SK-N-SH treated with all-trans-retinoic acid at 6 μM for 48 hours (cell line): ENCODE measurements at regions not wholly inside any gene's neighbourhood (a gene's known extent, or its start where the extent isn't known, plus 50 kb on each side); places are given as distances from the start of the nearest gene placed in this dataset.

Experiments used
- ARNTL ChIP-seq: fragments of 450-650 bp; formaldehyde crosslinking; IDR thresholded peaks from 2 replicates; pipeline ENCODE4 v1.5.0; 2020; ENCODE audit warnings: low read depth, mild to moderate bottlenecking, moderate library complexity, borderline replicate concordance
- CSDC2 ChIP-seq: fragments of 250-450 bp; sonication (Bioruptor Pico); IDR thresholded peaks from 2 replicates; pipeline ENCODE4 v1.5.0; 2020; ENCODE audit warnings: mild to moderate bottlenecking, moderate library complexity
- ISL1 ChIP-seq: fragments of 250-450 bp; sonication (Bioruptor Pico); IDR thresholded peaks from 2 replicates; pipeline ENCODE4 v2.1.2; 2022; ENCODE audit warnings: mild to moderate bottlenecking, moderate library complexity
- RARB ChIP-seq: fragments of 250-450 bp; sonication (Bioruptor Pico); IDR thresholded peaks from 2 replicates; pipeline ENCODE4 v1.8.0; 2021; ENCODE audit warnings: mild to moderate bottlenecking, moderate library complexity
- SNAI2 ChIP-seq: fragments of 250-450 bp; sonication (Bioruptor Pico); IDR thresholded peaks from 2 replicates; pipeline ENCODE4 v1.5.0; 2020; ENCODE audit warnings: mild to moderate bottlenecking, moderate library complexity
- TOX ChIP-seq: fragments of 250-450 bp; sonication (Bioruptor Pico); IDR thresholded peaks from 2 replicates; pipeline ENCODE4 v1.8.0; 2021; ENCODE audit warnings: mild to moderate bottlenecking, moderate library complexity, borderline replicate concordance
- ZFP3 ChIP-seq: fragments of 250-450 bp; sonication (Bioruptor Pico); IDR thresholded peaks from 2 replicates; pipeline ENCODE4 v1.5.0; 2020; ENCODE audit warnings: mild to moderate bottlenecking, moderate library complexity
- ZFP30 ChIP-seq: fragments of 450-650 bp; formaldehyde crosslinking; IDR thresholded peaks from 2 replicates; pipeline ENCODE4 v1.5.0; 2022; ENCODE audit warnings: mild to moderate bottlenecking, moderate library complexity
- ZNF70 ChIP-seq: fragments of 450-650 bp; formaldehyde crosslinking; IDR thresholded peaks from 2 replicates; pipeline ENCODE4 v1.5.0; 2020; ENCODE audit warnings: mild to moderate bottlenecking, moderate library complexity
- ZNF8 ChIP-seq: fragments of 450-650 bp; formaldehyde crosslinking; IDR thresholded peaks from 2 replicates; pipeline ENCODE4 v1.5.0; 2020; ENCODE audit warnings: mild to moderate bottlenecking, moderate library complexity
- TF ChIP-seq, protein P1 (sequence below): fragments of 250-450 bp; sonication (Bioruptor Pico); IDR thresholded peaks from 2 replicates; pipeline ENCODE4 v1.8.0; 2020; ENCODE audit warnings: mild to moderate bottlenecking, moderate library complexity, borderline replicate concordance
- TF ChIP-seq, protein P2 (sequence below): fragments of 250-450 bp; sonication (Bioruptor Pico); IDR thresholded peaks from 2 replicates; pipeline ENCODE4 v1.5.0; 2020; ENCODE audit warnings: mild to moderate bottlenecking, moderate library complexity
- TF ChIP-seq, protein P3 (sequence below): fragments of 250-450 bp; sonication (Bioruptor Pico); IDR thresholded peaks from 2 replicates; pipeline ENCODE4 v1.5.1; 2020; ENCODE audit warnings: low read depth, mild to moderate bottlenecking, moderate library complexity

DNA sequence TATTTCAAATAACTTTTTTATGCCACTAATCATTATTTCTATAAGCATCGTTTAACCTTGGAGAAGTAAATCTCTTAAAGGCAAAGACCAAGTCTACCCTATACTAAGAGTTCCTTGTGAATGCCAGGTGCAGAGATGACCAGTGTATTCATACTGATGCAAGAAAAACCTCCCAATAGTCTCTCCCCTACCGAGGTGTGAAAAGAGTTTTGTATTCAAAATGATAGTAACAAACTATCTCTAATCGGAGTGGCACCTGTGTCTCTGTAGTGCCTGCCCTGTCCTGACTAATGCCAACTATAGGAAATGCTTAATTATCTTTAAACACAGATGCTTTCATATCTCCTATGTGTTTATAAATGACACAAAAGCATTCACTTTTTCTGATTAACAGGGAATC, 798.5 kb downstream of the TRIB2 start:
- TF ChIP-seq SNAI2 (CRISPR knock-in tag): no peak
- TF ChIP-seq, protein P1, sequence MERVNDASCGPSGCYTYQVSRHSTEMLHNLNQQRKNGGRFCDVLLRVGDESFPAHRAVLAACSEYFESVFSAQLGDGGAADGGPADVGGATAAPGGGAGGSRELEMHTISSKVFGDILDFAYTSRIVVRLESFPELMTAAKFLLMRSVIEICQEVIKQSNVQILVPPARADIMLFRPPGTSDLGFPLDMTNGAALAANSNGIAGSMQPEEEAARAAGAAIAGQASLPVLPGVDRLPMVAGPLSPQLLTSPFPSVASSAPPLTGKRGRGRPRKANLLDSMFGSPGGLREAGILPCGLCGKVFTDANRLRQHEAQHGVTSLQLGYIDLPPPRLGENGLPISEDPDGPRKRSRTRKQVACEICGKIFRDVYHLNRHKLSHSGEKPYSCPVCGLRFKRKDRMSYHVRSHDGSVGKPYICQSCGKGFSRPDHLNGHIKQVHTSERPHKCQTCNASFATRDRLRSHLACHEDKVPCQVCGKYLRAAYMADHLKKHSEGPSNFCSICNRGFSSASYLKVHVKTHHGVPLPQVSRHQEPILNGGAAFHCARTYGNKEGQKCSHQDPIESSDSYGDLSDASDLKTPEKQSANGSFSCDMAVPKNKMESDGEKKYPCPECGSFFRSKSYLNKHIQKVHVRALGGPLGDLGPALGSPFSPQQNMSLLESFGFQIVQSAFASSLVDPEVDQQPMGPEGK (CRISPR knock-in tag): no peak
- TF ChIP-seq, protein P2, sequence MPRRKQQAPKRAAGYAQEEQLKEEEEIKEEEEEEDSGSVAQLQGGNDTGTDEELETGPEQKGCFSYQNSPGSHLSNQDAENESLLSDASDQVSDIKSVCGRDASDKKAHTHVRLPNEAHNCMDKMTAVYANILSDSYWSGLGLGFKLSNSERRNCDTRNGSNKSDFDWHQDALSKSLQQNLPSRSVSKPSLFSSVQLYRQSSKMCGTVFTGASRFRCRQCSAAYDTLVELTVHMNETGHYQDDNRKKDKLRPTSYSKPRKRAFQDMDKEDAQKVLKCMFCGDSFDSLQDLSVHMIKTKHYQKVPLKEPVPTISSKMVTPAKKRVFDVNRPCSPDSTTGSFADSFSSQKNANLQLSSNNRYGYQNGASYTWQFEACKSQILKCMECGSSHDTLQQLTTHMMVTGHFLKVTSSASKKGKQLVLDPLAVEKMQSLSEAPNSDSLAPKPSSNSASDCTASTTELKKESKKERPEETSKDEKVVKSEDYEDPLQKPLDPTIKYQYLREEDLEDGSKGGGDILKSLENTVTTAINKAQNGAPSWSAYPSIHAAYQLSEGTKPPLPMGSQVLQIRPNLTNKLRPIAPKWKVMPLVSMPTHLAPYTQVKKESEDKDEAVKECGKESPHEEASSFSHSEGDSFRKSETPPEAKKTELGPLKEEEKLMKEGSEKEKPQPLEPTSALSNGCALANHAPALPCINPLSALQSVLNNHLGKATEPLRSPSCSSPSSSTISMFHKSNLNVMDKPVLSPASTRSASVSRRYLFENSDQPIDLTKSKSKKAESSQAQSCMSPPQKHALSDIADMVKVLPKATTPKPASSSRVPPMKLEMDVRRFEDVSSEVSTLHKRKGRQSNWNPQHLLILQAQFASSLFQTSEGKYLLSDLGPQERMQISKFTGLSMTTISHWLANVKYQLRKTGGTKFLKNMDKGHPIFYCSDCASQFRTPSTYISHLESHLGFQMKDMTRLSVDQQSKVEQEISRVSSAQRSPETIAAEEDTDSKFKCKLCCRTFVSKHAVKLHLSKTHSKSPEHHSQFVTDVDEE: no peak
- TF ChIP-seq, protein P3, sequence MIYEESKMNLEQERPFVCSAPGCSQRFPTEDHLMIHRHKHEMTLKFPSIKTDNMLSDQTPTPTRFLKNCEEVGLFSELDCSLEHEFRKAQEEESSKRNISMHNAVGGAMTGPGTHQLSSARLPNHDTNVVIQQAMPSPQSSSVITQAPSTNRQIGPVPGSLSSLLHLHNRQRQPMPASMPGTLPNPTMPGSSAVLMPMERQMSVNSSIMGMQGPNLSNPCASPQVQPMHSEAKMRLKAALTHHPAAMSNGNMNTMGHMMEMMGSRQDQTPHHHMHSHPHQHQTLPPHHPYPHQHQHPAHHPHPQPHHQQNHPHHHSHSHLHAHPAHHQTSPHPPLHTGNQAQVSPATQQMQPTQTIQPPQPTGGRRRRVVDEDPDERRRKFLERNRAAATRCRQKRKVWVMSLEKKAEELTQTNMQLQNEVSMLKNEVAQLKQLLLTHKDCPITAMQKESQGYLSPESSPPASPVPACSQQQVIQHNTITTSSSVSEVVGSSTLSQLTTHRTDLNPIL (CRISPR knock-in tag): no peak
- TF ChIP-seq ZNF70 (CRISPR knock-in tag): no peak
- TF ChIP-seq CSDC2 (CRISPR knock-in tag): no peak
- no peak for TF ChIP-seq ZFP30 (CRISPR knock-in tag)
- no peak for TF ChIP-seq ZNF8 (CRISPR knock-in tag)
- TF ChIP-seq ZFP3: no peak
- no peak for TF ChIP-seq ISL1 (CRISPR knock-in tag)
- TF ChIP-seq RARB (CRISPR knock-in tag): no peak
- TF ChIP-seq ARNTL (CRISPR knock-in tag): no peak
- TF ChIP-seq TOX (CRISPR knock-in tag): no peak
